HepG2 (cell line): ENCODE measurements at regions not wholly inside any gene's neighbourhood (a gene's known extent, or its start where the extent isn't known, plus 50 kb on each side); places are given as distances from the start of the nearest gene placed in this dataset.

Experiments
- FOXK2 ChIP-seq: fragments of 450-650 bp; IDR thresholded peaks from 2 replicates; pipeline ENCODE4 v1.6.1; 2016
- NFATC3 ChIP-seq: sonication (generic); formaldehyde crosslinking; IDR thresholded peaks from 2 replicates; pipeline ENCODE4 v1.5.1; 2020; ENCODE audit warnings: mild to moderate bottlenecking, missing genetic modification reagents
- NONO ChIP-seq, 2 experiments: fragments of 450-650 bp in 1 of 2; sonication (generic) in 1 of 2; formaldehyde crosslinking in 1 of 2; IDR thresholded peaks in 1 of 2; conservative IDR thresholded peaks in 1 of 2; 2 replicates each; pipeline versions ENCODE4 v1.6.1 to v1.8.0; 2017 to 2022; ENCODE audit warnings: mild to moderate bottlenecking in 1 of 2, missing genetic modification reagents in 1 of 2, moderate library complexity in 1 of 2
- YY1 ChIP-seq: IDR thresholded peaks from 2 replicates; pipeline ENCODE4 v1.6.1; 2011; ENCODE audit warnings: low read length, low read depth, moderate library complexity, mild to moderate bottlenecking; ENCODE audit not compliant: insufficient read depth, insufficient replicate concordance

DNA sequence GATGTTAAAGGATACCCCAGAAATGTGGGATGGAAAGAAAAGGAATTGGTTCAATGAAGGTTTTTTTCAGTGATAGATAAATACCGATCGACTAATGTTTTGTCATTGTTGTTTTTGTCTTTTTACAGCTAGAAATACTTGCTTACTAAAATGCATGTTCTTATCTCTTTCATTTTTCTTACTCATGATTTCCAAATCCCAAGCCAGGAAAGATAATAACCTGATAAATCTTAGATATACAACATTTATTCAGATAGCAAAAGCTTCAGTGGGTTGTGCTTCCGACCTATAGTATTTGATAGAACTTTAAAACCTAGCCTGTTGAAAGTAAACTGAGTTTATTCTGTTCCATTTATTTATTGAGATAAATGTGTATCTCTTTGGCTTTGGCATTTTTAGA, 187.5 kb downstream of the EDN1 start:
- no peak for TF ChIP-seq FOXK2
- no peak for TF ChIP-seq YY1
- no peak for TF ChIP-seq NFATC3 (CRISPR knock-in tag)
- no peak for TF ChIP-seq NONO (IDR thresholded peaks at IDR 0.05)
- no peak for TF ChIP-seq NONO (CRISPR knock-in tag; conservative IDR thresholded peaks at IDR 0.05)
